CD4-positive, alpha-beta T cell treated with Interferon alpha-2 for 1 hour (primary cell): ENCODE measurements at regions not wholly inside any gene's neighbourhood (a gene's known extent, or its start where the extent isn't known, plus 50 kb on each side); places are given as distances from the start of the nearest gene placed in this dataset.

Source experiments
- DNase-seq, 2 donors: peaks; one replicate each; pipeline ENCODE4 v3.0.0-alpha.2; 2020 to 2022

GRCh38 chr6:14444295-14444972, 326.9 kb downstream of the CD83 start:
- no peak for DNase-seq

GRCh38 chr6:14447240-14447639, 329.7 kb downstream of the CD83 start:
- DNase-seq: no peak

GRCh38 chr6:14448246-14448645, 330.7 kb downstream of the CD83 start:
- no peak for DNase-seq

- no peak for DNase-seq
These were observed 332.5 kb downstream of the CD83 start for GRCh38 chr6:14450133-14450504.

- DNase-seq: no peak
These were observed 333.0 kb downstream of the CD83 start for GRCh38 chr6:14450578-14450977.

GRCh38 chr6:14451594-14452374, 334.2 kb downstream of the CD83 start:
- no peak for DNase-seq

- peak; percentile 14 to 40 for DNase-seq
These were observed 335.3 kb downstream of the CD83 start for GRCh38 chr6:14452567-14453527.

GRCh38 chr6:14453712-14454472, 336.3 kb downstream of the CD83 start:
- no peak for DNase-seq

- DNase-seq: no peak
These were observed 336.9 kb downstream of the CD83 start for GRCh38 chr6:14454473-14454775.

GRCh38 chr6:14455427-14455826, 337.9 kb downstream of the CD83 start:
- DNase-seq: no peak

GRCh38 chr6:14455876-14456648, 338.5 kb downstream of the CD83 start:
- no peak for DNase-seq

GRCh38 chr6:14456941-14457340, 339.4 kb downstream of the CD83 start:
- no peak for DNase-seq

GRCh38 chr6:14458669-14459266, 341.2 kb downstream of the CD83 start:
- no peak for DNase-seq

- DNase-seq: no peak
These were observed 341.7 kb downstream of the CD83 start for GRCh38 chr6:14459315-14459714.

- DNase-seq: no peak
These were observed 343.0 kb downstream of the CD83 start for GRCh38 chr6:14460556-14460955.

GRCh38 chr6:14462135-14462534, 344.6 kb downstream of the CD83 start:
- DNase-seq: no peak

GRCh38 chr6:14462566-14462965, 345.0 kb downstream of the CD83 start:
- no peak for DNase-seq

GRCh38 chr6:14463110-14463509, 345.5 kb downstream of the CD83 start:
- no peak for DNase-seq

- DNase-seq: no peak
These were observed 346.5 kb downstream of the CD83 start for GRCh38 chr6:14464055-14464454.

GRCh38 chr6:14464716-14465115, 347.1 kb downstream of the CD83 start:
- DNase-seq: no peak

- no peak for DNase-seq
These were observed 348.7 kb downstream of the CD83 start for GRCh38 chr6:14466278-14466677.

GRCh38 chr6:14467591-14467990, 350.0 kb downstream of the CD83 start:
- no peak for DNase-seq
